ENCODE measurements at regions not wholly inside any gene's neighbourhood (a gene's known extent, or its start where the extent isn't known, plus 50 kb on each side); places are given as distances from the start of the nearest gene placed in this dataset.
"Not testable (repeated sequence)": the region's sequence is repeated elsewhere in the genome, so short reads cannot be mapped to it uniquely, and the experiment has no call there.

DNA sequence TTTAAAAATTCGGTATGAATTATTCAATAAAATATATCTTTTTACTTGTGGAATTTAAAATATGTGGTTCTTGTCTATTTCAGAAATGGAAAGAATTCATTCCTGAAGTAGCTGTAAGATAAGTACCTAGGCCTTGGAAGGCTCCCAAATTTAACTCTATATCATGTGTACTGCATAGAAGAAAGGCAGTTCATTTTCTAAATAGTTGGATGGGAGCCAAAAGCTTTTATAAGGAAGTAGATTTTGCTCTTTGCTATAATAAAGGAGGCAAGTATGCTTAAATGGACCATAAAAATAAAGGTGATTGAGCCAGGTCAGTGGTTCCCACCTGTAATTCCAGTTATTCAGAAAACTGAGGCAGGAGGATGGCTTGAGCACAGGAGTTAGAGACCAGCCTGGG is 187.5 kb downstream of the ATXN7L3B start:
- H3K27ac Mint-ChIP-seq, result no peak overlapping the region
- H3K4me3 Mint-ChIP-seq, result no peak overlapping the region
- H3K4me1 Mint-ChIP-seq, result peaks cover 2% of the 10 kb centered on the region
- no peaks in the 10 kb centered on the region for H3K27me3 Mint-ChIP-seq
- H3K36me3 Mint-ChIP-seq (ENCODE audit: low read depth), result no peaks in the 10 kb centered on the region
- CTCF ChIA-PET, result no interaction called here
- H3K9me3 Mint-ChIP-seq, result no peaks in the 10 kb centered on the region
- DNase-seq, result no peak
- POLR2A ChIA-PET, result no interaction called here

DNA sequence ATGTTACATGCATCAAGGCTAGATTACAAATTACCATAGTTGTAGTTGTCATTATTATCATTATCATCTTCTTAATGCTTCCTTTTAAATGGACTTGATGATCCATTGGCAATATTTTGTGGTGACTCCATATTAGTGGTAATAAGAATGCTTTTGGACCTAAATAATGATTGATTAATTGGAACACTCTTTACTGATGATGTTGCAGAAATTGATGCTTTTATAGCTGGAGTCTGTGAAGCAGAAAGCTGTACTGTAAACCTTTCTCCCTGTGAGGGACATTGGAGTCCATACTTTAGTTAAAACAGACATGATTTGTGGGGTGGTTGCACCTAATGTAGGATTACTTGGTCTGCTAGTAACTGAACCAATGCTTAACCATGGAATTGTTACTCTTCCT is 190.4 kb downstream of the ATXN7L3B start:
- POLR2A ChIA-PET, result no interaction called here
- Mint-ChIP-seq H3K27me3 (no peaks in the 10 kb centered on the region), H3K36me3 (ENCODE audit: low read depth) (no peaks in the 10 kb centered on the region), H3K4me1 (peaks cover 2% of the 10 kb centered on the region), H3K4me3 (no peak overlapping the region), H3K27ac (no peak overlapping the region), H3K9me3 (no peaks in the 10 kb centered on the region)
- DNase-seq, result no peak
- CTCF ChIA-PET, result no interaction called here

DNA sequence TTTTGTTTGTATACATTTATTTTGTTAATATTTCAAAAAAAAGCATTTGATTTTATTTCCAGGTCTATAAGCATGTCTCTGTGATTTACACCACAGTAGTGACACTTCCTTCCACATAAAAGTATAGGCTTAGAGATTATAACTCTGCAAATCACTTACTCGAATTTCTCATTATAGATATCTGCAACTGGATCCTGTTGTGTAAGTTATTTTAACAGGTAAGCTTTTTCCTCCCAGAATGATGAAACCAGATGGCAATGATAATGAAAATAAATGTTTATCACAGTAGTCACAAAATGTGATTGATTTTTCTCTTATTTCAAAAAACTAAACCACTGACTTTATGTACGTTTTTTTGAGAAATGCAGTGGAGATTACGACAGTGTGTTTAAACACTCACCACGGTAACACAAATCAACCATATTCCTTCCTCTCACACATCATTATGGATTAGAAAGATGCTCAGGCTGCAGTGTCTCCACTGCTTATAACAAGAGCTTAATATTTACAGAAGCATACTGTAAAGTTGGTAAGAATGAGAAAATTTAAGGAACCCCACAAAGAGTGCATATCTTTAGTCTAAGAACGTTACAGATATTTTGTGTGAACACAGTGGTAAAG is 194.6 kb downstream of the ATXN7L3B start:
- Mint-ChIP-seq H3K4me1 (peaks cover 2% of the 10 kb centered on the region), H3K36me3 (ENCODE audit: low read depth) (no peaks in the 10 kb centered on the region), H3K4me3 (no peak overlapping the region), H3K27me3 (no peaks in the 10 kb centered on the region), H3K9me3 (no peaks in the 10 kb centered on the region), H3K27ac (no peak overlapping the region)
- ChIA-PET POLR2A (no interaction called here), CTCF (no interaction called here)
- no peak for DNase-seq

DNA sequence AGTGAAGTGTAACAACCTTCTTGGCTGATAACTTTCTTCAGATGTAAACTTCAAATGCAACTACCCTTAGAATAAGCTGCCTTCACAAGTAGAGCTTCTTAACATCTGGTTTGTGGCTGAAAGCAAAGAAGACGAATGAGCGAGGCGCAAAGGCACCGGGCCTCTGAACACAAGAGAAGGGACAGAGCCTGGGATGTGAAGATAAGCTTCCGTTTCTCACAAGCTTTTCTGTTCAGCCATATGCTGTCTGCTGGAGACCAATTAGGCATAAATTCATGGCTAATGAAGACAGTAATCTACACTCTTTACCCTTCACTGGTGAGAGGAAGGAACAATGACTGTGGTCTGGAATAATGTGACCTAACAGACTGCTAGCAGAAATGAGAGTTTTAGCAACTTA is 195.2 kb downstream of the ATXN7L3B start:
- Mint-ChIP-seq H3K27ac (no peak overlapping the region), H3K36me3 (ENCODE audit: low read depth) (no peaks in the 10 kb centered on the region), H3K27me3 (no peaks in the 10 kb centered on the region), H3K9me3 (no peaks in the 10 kb centered on the region), H3K4me3 (no peak overlapping the region), H3K4me1 (peaks cover 2% of the 10 kb centered on the region)
- CTCF ChIA-PET, result no interaction called here
- DNase-seq, result no peak
- POLR2A ChIA-PET, result no interaction called here

DNA sequence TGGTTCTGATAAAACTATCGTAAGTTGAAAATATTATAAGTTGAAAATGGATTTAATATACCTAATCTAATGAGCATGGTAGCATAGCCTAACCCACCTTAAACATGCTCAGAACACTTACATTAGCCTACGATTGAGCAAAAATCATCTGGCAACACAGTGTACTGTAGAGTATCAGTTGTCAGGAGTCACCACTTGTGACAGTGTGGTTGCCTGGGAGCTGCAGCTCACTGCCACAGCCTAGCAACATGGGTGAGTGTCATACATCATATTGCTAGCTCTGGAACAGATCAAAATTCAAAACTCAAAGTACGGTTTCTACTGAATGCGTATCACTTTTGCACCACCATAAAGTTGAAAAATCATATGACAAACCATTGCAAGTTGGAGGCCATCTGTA is 203.5 kb downstream of the ATXN7L3B start:
- Mint-ChIP-seq H3K36me3 (ENCODE audit: low read depth) (no peaks in the 10 kb centered on the region), H3K9me3 (no peaks in the 10 kb centered on the region), H3K4me3 (no peak overlapping the region), H3K27ac (no peak overlapping the region), H3K4me1 (no peaks in the 10 kb centered on the region), H3K27me3 (no peaks in the 10 kb centered on the region)
- CTCF ChIA-PET, result no interaction called here
- DNase-seq, result no peak
- POLR2A ChIA-PET, result interaction anchor here (1.1 kb wide), 1 partner anchor 10 kb away, joined by 3 read pairs; no protein-coding TSS in a partner anchor

DNA sequence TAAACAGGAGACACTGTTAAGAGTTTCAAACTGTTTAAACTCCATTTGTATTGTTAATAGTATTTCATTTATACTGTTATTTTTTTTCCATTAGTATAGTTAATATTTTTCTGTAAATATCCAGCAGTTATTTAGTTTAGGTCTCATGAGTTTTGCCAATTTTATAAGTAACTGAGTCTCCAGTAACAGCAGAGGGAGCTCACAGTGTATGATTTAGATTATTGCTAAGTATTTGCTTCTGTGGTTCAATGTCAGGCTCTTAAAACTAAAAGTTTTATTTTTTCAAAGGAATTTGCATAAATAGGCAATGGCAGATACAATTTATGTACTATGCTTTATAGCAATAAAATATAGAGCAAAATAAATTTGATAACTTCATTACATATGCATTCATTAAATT is 209.7 kb downstream of the ATXN7L3B start:
- Mint-ChIP-seq H3K4me1 (no peaks in the 10 kb centered on the region), H3K4me3 (no peak overlapping the region)

DNA sequence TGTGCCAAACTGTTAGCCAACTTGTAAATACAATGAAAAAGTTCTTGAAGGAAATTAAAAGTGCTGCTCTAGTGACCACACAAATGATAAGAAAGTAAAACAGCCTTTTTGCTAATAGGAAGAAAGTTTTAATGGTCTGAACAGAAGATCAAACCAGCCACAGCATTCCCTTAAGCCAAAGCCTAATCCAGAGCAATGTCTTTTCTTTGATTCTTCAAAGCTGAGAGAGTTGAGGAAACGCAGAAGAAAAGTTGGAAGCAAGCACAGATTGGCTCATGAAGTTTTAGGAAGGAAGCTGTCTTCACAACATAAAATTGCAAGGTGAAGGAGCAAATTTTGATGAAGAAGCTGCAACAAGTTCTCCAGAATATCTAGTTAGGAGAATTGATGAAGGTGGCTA is 213.8 kb downstream of the ATXN7L3B start:
- Mint-ChIP-seq H3K27ac (no peak overlapping the region), H3K36me3 (ENCODE audit: low read depth) (no peaks in the 10 kb centered on the region), H3K4me3 (no peak overlapping the region), H3K4me1 (no peaks in the 10 kb centered on the region), H3K9me3 (no peaks in the 10 kb centered on the region), H3K27me3 (no peaks in the 10 kb centered on the region)
- DNase-seq, result no peak
- ChIA-PET POLR2A (interaction anchor here (1.2 kb wide), 1 partner anchor 10 kb away, joined by 3 read pairs; no protein-coding TSS in a partner anchor), CTCF (no interaction called here)

More for the DNA sequence above, 209.7 kb downstream of the ATXN7L3B start:
- Mint-ChIP-seq H3K27ac (no peak overlapping the region), H3K27me3 (no peaks in the 10 kb centered on the region), H3K9me3 (no peaks in the 10 kb centered on the region), H3K36me3 (ENCODE audit: low read depth) (no peaks in the 10 kb centered on the region)
- DNase-seq, result no peak
- ChIA-PET CTCF (no interaction called here), POLR2A (no interaction called here)

DNA sequence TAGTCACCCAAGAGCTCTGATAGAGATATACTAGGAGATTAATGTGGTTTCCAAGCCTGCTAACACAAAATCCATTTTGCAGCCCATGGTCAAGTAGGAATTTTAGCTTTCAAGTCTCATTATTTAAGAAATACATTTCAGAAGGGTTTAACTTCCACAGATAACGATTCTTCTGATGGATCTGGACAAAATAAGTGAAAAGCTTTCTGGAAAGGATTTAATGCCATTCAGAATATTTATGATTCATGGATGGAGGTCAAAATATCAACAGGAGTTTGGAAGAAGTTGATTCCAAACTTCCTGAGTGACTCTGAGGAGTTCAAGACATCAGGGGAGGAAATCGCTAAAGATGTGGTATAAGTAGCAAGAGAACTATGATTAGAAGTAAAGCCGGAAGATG is 214.6 kb downstream of the ATXN7L3B start:
- Mint-ChIP-seq H3K36me3 (ENCODE audit: low read depth) (no peaks in the 10 kb centered on the region), H3K27me3 (no peaks in the 10 kb centered on the region), H3K27ac (no peak overlapping the region), H3K4me1 (no peaks in the 10 kb centered on the region), H3K4me3 (no peak overlapping the region), H3K9me3 (no peaks in the 10 kb centered on the region)
- DNase-seq, result no peak
- ChIA-PET CTCF (no interaction called here), POLR2A (no interaction called here)

DNA sequence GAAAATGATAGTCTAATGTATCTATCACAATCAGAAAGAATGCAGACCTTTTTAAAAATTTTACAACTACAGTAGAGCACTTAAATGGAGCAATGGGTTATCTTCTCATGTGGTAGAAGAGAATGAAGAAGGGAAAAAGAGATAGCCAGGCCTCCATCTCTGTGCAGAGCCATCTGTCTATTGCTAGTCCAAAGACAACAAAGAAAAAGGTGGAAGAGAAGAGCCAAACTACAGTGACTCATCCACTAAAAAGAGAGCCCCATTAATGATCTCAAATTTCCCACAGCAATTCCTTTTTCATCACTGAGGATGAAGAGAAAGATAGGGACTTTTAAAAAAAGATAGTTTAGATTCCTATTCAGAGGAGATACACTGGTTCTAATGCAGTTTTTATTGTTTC is 232.9 kb downstream of the ATXN7L3B start:
- Mint-ChIP-seq H3K36me3 (ENCODE audit: low read depth) (no peaks in the 10 kb centered on the region), H3K4me3 (no peak overlapping the region), H3K27me3 (no peaks in the 10 kb centered on the region), H3K4me1 (no peaks in the 10 kb centered on the region), H3K27ac (no peak overlapping the region), H3K9me3 (no peaks in the 10 kb centered on the region)
- CTCF ChIA-PET, result no interaction called here
- DNase-seq, result no peak
- POLR2A ChIA-PET, result no interaction called here

DNA sequence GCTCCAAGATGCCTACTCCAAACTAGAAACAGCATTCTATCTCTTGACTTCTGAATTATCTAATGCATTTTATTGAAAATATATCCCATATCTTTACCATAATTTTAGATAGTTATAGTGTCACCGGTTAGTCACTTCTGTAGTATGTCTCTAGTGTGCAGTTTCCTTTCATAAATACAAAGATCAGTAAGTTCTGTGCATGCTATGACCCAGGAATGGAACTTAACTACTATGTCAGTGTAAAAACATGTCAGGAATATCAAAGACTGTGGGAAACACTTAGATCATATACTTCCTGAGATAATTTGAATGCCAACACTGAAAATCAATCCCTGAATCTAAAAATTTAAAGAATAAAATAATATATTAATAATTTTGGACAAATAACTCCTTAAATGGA is 237.6 kb downstream of the ATXN7L3B start:
- no peak overlapping the region for H3K4me3 Mint-ChIP-seq
- H3K36me3 Mint-ChIP-seq (ENCODE audit: low read depth), result no peaks in the 10 kb centered on the region
- ChIA-PET POLR2A (no interaction called here), CTCF (no interaction called here)
- H3K4me1 Mint-ChIP-seq, result no peaks in the 10 kb centered on the region
- H3K27me3 Mint-ChIP-seq, result no peaks in the 10 kb centered on the region
- H3K9me3 Mint-ChIP-seq, result no peaks in the 10 kb centered on the region
- DNase-seq, result no peak
- no peak overlapping the region for H3K27ac Mint-ChIP-seq

DNA sequence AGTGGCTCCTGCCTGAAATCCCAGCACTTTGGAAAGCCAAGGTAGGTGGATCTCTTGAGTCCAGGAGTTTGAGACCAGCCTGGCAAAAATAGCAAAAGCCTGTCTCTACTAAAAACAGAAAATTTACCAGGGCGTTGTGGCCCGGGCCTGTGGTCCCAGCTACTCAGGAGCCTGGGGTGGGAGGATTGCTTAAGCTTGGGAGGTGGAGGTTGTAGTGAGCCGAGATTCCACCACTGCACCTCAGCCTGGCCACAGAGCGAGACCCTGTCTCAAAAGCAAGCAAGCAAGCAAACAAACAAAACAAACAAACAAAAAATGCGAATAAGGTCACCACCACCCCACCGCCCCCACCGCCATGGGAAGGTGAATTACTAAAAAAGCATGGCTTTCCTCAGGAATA is 238.7 kb downstream of the ATXN7L3B start:
- POLR2A ChIA-PET, result no interaction called here
- H3K4me1 Mint-ChIP-seq, result no peaks in the 10 kb centered on the region
- no peak overlapping the region for H3K27ac Mint-ChIP-seq
- no peak for DNase-seq
- no peak overlapping the region for H3K4me3 Mint-ChIP-seq
- CTCF ChIA-PET, result no interaction called here
- H3K9me3 Mint-ChIP-seq, result no peaks in the 10 kb centered on the region
- H3K36me3 Mint-ChIP-seq (ENCODE audit: low read depth), result no peaks in the 10 kb centered on the region
- no peaks in the 10 kb centered on the region for H3K27me3 Mint-ChIP-seq

DNA sequence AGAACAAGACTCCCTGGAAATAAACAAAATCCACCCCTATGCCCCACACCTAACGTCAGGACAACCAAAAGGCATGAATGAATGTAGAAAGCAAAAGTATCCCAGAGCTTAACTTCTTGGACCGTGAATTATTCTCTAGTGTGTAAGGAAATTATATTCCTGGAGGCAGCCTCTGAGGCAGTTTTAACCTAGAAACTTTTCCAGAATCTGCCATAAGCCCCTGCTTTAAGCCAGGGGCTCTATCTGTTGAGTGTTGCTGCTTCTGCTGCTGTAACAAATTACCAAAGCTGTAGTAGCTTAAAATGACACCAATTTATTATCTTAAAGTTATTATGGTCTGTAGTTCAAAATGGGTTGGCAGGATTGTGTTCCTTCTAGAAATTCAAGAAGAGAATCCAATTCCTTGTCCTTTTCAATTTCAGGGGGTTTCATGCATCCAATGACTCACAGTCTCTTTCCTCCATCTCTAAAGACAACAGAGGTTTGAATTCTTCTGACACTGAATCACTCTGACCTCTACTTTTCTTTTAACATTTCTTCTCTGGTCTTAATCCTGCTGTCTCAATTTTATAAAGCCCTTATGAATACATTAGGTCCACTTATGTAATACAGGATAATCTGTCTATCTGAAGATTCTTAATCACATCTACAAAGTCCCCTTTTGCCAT is 242.7 kb downstream of the ATXN7L3B start:
- ChIA-PET CTCF (no interaction called here), POLR2A (no interaction called here)
- H3K27me3 Mint-ChIP-seq, result no peaks in the 10 kb centered on the region
- H3K27ac Mint-ChIP-seq, result no peak overlapping the region
- no peaks in the 10 kb centered on the region for H3K36me3 Mint-ChIP-seq (ENCODE audit: low read depth)
- H3K9me3 Mint-ChIP-seq, result no peaks in the 10 kb centered on the region
- no peak overlapping the region for H3K4me3 Mint-ChIP-seq
- DNase-seq, result no peak
- no peaks in the 10 kb centered on the region for H3K4me1 Mint-ChIP-seq

DNA sequence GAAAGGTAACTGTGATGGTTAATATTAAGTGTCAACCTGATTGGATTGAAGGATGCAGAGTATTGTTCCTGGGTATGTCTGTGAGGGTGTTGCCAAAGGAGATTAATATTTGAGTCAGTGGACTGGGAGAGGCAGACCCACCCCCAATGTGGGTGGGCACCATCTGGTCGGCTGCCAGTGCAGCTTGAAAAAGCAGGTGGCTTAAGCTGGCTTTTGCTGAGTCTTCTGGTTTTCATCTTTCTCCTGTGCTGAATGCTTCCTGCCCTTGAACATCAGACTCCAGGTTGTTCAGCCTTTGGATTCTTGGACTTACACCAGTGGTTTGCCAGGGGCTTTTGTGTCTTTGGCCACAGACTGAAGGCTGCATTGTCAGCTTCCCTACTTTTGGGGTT is 243.2 kb downstream of the ATXN7L3B start:
- H3K4me1 Mint-ChIP-seq; POLR2A ChIA-PET; H3K27ac Mint-ChIP-seq; CTCF ChIA-PET; DNase-seq; H3K4me3 Mint-ChIP-seq; H3K9me3 Mint-ChIP-seq; H3K27me3 Mint-ChIP-seq; H3K36me3 Mint-ChIP-seq (ENCODE audit: low read depth): not testable (repeated sequence)

DNA sequence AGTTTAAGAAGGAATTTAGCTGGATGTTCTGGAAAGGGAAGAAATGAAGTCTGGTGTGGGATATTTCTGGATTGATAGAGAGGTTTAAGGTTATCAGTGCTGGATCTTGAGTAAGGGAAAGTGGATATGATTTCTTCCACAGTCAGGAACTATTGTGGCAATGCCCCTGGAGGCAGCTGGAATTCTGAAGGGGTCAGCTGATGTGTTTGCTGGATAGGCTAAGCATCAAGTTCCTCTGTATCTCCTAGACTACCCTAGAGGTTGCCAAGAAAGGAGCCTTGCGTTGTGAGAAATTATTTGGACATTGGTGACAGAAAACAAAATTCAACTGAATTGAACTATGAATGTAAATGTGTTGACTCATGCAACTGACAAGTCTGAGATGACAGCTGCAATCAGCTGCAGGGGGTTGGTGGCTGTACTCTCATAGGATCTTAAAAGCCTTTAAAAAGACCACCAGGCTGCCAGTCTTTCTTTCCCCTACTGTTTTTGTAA is 244.4 kb downstream of the ATXN7L3B start:
- H3K4me1 Mint-ChIP-seq, result no peaks in the 10 kb centered on the region
- H3K27ac Mint-ChIP-seq, result no peak overlapping the region
- ChIA-PET CTCF (no interaction called here), POLR2A (no interaction called here)
- DNase-seq, result no peak
- no peaks in the 10 kb centered on the region for H3K36me3 Mint-ChIP-seq (ENCODE audit: low read depth)
- H3K9me3 Mint-ChIP-seq, result no peaks in the 10 kb centered on the region
- H3K27me3 Mint-ChIP-seq, result no peaks in the 10 kb centered on the region
- no peak overlapping the region for H3K4me3 Mint-ChIP-seq

Measured in activated CD4-positive, alpha-beta memory T cell treated with anti-CD3 and anti-CD28 coated beads, Interleukin-2, amount 10 ng/mL, durations not matched to agents 7 days and 5 days (primary cell).